ENCODE measurements at regions not wholly inside any gene's neighbourhood (a gene's known extent, or its start where the extent isn't known, plus 50 kb on each side); places are given as distances from the start of the nearest gene placed in this dataset.

GRCh38 chr6:48429021-48429420 lies 318.0 kb upstream of the PTCHD4 start:
- no peak overlapping the region for H3K4me3 ChIP-seq
- H3K27ac ChIP-seq = no peak overlapping the region
- intact Hi-C loops (cut with DNase I; ENCODE audit: low total_unique reads) = no loop called here
- no peaks in the 10 kb centered on the region for H3K36me3 ChIP-seq
- H3K27me3 ChIP-seq = no peaks in the 10 kb centered on the region
- no peaks in the 10 kb centered on the region for H3K4me1 ChIP-seq
- H3K9me3 ChIP-seq = no peaks in the 10 kb centered on the region
- no peak for TF ChIP-seq POLR2A (IDR thresholded peaks at IDR 0.05)
- TF ChIP-seq, protein P1, sequence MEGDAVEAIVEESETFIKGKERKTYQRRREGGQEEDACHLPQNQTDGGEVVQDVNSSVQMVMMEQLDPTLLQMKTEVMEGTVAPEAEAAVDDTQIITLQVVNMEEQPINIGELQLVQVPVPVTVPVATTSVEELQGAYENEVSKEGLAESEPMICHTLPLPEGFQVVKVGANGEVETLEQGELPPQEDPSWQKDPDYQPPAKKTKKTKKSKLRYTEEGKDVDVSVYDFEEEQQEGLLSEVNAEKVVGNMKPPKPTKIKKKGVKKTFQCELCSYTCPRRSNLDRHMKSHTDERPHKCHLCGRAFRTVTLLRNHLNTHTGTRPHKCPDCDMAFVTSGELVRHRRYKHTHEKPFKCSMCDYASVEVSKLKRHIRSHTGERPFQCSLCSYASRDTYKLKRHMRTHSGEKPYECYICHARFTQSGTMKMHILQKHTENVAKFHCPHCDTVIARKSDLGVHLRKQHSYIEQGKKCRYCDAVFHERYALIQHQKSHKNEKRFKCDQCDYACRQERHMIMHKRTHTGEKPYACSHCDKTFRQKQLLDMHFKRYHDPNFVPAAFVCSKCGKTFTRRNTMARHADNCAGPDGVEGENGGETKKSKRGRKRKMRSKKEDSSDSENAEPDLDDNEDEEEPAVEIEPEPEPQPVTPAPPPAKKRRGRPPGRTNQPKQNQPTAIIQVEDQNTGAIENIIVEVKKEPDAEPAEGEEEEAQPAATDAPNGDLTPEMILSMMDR (IDR thresholded peaks at IDR 0.05) = no peak
- TF ChIP-seq POLR2AphosphoS5 (IDR thresholded peaks at IDR 0.05) = no peak
- no peak for DNase-seq (ENCODE audit: low spot score in 2 of 2)

- no peaks in the 10 kb centered on the region for H3K36me3 ChIP-seq
- TF ChIP-seq, protein P1 (IDR thresholded peaks at IDR 0.05) = no peak
- no peaks in the 10 kb centered on the region for H3K9me3 ChIP-seq
- H3K27me3 ChIP-seq = no peaks in the 10 kb centered on the region
- intact Hi-C loops (cut with DNase I; ENCODE audit: low total_unique reads) = no loop called here
- no peaks in the 10 kb centered on the region for H3K4me1 ChIP-seq
- H3K4me3 ChIP-seq = no peak overlapping the region
- no peak overlapping the region for H3K27ac ChIP-seq
- DNase-seq (ENCODE audit: low spot score in 2 of 2) = no peak
These were observed 315.6 kb upstream of the PTCHD4 start for GRCh38 chr6:48426636-48427035.

DNA sequence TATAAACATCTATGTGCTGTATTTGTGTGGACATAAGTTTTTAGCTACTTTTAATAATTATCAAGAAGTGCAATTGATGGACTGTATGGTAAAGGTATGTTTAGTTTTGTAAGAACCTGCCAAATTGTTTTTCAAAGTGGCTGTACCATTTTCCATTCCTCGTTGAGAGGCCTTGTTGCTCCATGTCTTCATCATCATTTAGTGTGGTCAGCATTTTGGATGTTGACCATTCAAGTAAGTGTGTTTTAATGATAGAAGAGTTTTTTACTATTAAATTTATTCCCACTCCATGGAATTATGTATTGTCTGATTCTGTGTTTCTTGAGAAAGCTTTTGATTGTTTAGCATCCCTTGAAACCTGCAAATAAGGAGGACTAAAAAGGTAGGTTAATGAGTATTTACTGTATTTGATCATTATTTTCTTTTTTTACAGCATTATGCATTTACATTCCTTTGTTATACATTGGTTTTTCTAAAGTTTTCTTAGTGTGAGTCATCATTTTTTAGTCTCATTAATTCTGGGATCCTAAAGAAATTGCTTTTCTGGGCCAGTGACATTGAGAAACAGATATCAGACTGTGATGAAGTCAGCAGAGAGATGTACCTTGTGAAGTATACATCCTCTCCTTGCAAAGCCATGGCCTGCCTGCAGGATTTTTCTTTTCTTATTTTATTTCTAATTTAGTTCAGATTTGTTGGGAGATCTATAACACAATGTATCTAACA lies 312.8 kb upstream of the PTCHD4 start:
- no peak for TF ChIP-seq POLR2A (IDR thresholded peaks at IDR 0.05)
- no peak for TF ChIP-seq POLR2AphosphoS5 (IDR thresholded peaks at IDR 0.05)
- TF ChIP-seq, protein P1 (IDR thresholded peaks at IDR 0.05) = no peak
- no peaks in the 10 kb centered on the region for H3K4me1 ChIP-seq
- no peaks in the 10 kb centered on the region for H3K36me3 ChIP-seq
- H3K27me3 ChIP-seq = no peaks in the 10 kb centered on the region
- DNase-seq (ENCODE audit: low spot score in 2 of 2) = no peak
- no peak overlapping the region for H3K27ac ChIP-seq
- H3K4me3 ChIP-seq = no peak overlapping the region
- intact Hi-C loops (cut with DNase I; ENCODE audit: low total_unique reads) = no loop called here
- H3K9me3 ChIP-seq = no peaks in the 10 kb centered on the region

DNA sequence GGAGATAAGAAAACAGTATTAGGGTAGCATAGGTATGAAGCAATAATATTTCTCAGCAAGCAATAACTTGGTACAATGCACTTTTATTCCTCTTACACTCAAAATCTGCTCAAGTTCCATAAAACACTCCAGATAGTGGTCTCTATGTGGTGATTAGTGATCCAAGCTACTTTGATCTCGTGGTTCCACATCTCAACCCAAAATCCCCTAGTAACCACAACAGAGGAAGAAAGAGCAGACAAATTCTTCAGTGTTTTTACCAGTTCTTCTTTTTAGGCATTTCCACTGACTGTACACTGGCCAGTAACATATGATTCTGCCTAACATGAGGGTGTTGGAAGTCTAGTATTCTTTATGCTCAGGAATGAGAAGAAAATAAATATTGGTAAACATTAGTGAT lies 309.0 kb upstream of the PTCHD4 start:
- no peak for TF ChIP-seq POLR2A (IDR thresholded peaks at IDR 0.05)
- TF ChIP-seq POLR2AphosphoS5 (IDR thresholded peaks at IDR 0.05) = no peak
- TF ChIP-seq, protein P1 (IDR thresholded peaks at IDR 0.05) = no peak
- intact Hi-C loops (cut with DNase I; ENCODE audit: low total_unique reads) = no loop called here
- Histone ChIP-seq H3K9me3 (no peaks in the 10 kb centered on the region), H3K27me3 (no peaks in the 10 kb centered on the region), H3K27ac (no peak overlapping the region), H3K4me3 (no peak overlapping the region), H3K36me3 (no peaks in the 10 kb centered on the region), H3K4me1 (no peaks in the 10 kb centered on the region)
- DNase-seq (ENCODE audit: low spot score in 2 of 2) = no peak

DNA sequence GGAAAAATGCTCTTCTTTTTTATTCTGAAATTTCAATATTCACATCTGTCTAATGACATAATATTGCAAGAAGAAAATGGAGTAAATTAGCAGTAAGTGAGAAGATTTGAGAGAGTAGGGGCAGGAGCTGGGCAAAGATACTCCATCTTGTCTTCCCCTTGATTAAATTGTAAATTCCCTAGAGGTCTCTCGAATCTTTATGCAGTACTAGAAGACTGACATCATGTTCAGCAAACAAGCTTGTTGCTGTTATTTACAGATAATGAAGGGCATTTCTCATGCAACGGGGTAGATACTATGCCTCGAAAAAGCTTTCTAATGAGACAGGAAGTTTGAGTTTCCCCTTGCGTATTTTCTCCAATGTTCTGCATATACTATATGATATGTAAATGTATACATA lies 306.9 kb upstream of the PTCHD4 start:
- TF ChIP-seq POLR2A (IDR thresholded peaks at IDR 0.05) = no peak
- TF ChIP-seq, protein P1 (IDR thresholded peaks at IDR 0.05) = no peak
- no peak for TF ChIP-seq POLR2AphosphoS5 (IDR thresholded peaks at IDR 0.05)
- Histone ChIP-seq H3K27me3 (no peaks in the 10 kb centered on the region), H3K9me3 (no peaks in the 10 kb centered on the region), H3K36me3 (no peaks in the 10 kb centered on the region), H3K4me3 (no peak overlapping the region), H3K4me1 (no peaks in the 10 kb centered on the region), H3K27ac (no peak overlapping the region)
- intact Hi-C loops (cut with DNase I; ENCODE audit: low total_unique reads) = no loop called here
- no peak for DNase-seq (ENCODE audit: low spot score in 2 of 2)
